ENCODE measurements at regions not wholly inside any gene's neighbourhood (a gene's known extent, or its start where the extent isn't known, plus 50 kb on each side); places are given as distances from the start of the nearest gene placed in this dataset.

DNA sequence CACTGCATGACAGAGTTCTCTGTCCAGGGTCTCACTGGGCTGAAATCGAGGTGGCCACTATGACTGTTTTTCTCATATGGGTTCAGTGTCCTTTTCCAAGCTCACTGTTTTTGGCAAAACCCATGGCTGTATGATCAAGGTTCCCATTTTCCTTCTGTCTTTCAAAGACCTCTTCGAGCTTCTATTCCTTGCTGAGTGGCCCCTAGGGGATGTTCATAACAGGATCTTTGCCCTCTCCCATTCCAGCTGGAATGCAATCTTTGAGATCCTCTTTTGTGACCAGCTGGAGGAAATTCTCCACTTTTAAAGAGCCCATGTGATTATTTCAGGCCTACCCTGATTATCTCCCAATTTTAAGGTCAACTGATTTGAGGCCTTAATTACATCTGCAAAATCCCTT, 572.5 kb upstream of the SLC10A2 start:
- Histone ChIP-seq H3K4me3 (replicated peaks in 1 of 4; ENCODE audit: control extremely low read depth in 1 of 4, insufficient read depth in 1 of 4, low read depth in 3 of 4, low read length in 4 of 4) (no peak overlapping the region), H3K27me3 (ENCODE audit: control insufficient read depth, insufficient read depth, low read length) (no peaks in the 10 kb centered on the region), H3K27ac (ENCODE audit: insufficient read depth, low read length) (no peak overlapping the region), H2AFZ (ENCODE audit: low read length) (no peak overlapping the region), H3K36me3 (ENCODE audit: control insufficient read depth, insufficient read depth, low read length) (no peaks in the 10 kb centered on the region), H3K9ac (ENCODE audit: insufficient read depth, low read length) (no peak overlapping the region), H3K4me1 (ENCODE audit: control insufficient read depth, extremely low read depth, insufficient read depth, low read length) (no peaks in the 10 kb centered on the region), H3K79me2 (ENCODE audit: control insufficient read depth, insufficient read depth, low read length) (no peaks in the 10 kb centered on the region), H4K20me1 (ENCODE audit: control insufficient read depth, extremely low read depth, insufficient read depth, low read length) (no peaks in the 10 kb centered on the region), H3K4me2 (ENCODE audit: extremely low read depth, insufficient read depth, low read length) (no peak overlapping the region), H3K9me3 (ENCODE audit: control insufficient read depth, insufficient read depth, low read depth, low read length) (no peaks in the 10 kb centered on the region)
- TF ChIP-seq, protein P1, sequence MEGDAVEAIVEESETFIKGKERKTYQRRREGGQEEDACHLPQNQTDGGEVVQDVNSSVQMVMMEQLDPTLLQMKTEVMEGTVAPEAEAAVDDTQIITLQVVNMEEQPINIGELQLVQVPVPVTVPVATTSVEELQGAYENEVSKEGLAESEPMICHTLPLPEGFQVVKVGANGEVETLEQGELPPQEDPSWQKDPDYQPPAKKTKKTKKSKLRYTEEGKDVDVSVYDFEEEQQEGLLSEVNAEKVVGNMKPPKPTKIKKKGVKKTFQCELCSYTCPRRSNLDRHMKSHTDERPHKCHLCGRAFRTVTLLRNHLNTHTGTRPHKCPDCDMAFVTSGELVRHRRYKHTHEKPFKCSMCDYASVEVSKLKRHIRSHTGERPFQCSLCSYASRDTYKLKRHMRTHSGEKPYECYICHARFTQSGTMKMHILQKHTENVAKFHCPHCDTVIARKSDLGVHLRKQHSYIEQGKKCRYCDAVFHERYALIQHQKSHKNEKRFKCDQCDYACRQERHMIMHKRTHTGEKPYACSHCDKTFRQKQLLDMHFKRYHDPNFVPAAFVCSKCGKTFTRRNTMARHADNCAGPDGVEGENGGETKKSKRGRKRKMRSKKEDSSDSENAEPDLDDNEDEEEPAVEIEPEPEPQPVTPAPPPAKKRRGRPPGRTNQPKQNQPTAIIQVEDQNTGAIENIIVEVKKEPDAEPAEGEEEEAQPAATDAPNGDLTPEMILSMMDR (conservative IDR thresholded peaks at IDR 0.05 in 1 of 2, IDR thresholded peaks at IDR 0.05 in 1 of 2; ENCODE audit: low read depth in 1 of 2, low read length in 2 of 2) = no peak
- no peak for TF ChIP-seq EZH2 (IDR thresholded peaks at IDR 0.05; ENCODE audit: low read length, missing control alignments)
- no peak for DNase-seq (ENCODE audit: low read depth in 2 of 2)

DNA sequence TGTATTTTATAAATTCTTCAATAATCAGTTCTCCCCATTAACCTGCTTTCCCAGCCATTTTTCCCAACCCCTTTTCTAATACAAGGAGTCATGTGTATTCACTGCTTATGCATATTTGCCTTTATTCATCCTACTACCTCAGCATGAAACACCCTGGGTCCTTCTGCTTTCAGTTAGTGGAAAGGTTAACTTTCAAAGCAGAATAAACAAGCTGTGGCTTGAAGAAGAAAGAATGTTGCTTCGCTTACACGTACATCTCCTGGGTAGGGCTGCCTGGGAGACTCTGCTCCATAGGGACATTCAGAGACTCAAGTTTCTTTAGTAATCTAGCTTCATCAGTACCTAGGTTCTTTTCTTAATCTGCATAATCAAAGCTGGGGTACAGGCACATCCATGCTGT, 567.8 kb upstream of the SLC10A2 start:
- Histone ChIP-seq H3K4me2 (ENCODE audit: extremely low read depth, insufficient read depth, low read length) (no peak overlapping the region), H3K79me2 (ENCODE audit: control insufficient read depth, insufficient read depth, low read length) (no peaks in the 10 kb centered on the region), H3K9me3 (ENCODE audit: control insufficient read depth, insufficient read depth, low read depth, low read length) (no peaks in the 10 kb centered on the region), H3K4me3 (replicated peaks in 1 of 4; ENCODE audit: control extremely low read depth in 1 of 4, insufficient read depth in 1 of 4, low read depth in 3 of 4, low read length in 4 of 4) (no peak overlapping the region), H3K9ac (ENCODE audit: insufficient read depth, low read length) (no peak overlapping the region), H3K27ac (ENCODE audit: insufficient read depth, low read length) (no peak overlapping the region), H4K20me1 (ENCODE audit: control insufficient read depth, extremely low read depth, insufficient read depth, low read length) (no peaks in the 10 kb centered on the region), H3K27me3 (ENCODE audit: control insufficient read depth, insufficient read depth, low read length) (no peaks in the 10 kb centered on the region), H2AFZ (ENCODE audit: low read length) (no peak overlapping the region), H3K4me1 (ENCODE audit: control insufficient read depth, extremely low read depth, insufficient read depth, low read length) (no peaks in the 10 kb centered on the region), H3K36me3 (ENCODE audit: control insufficient read depth, insufficient read depth, low read length) (no peaks in the 10 kb centered on the region)
- no peak for TF ChIP-seq EZH2 (IDR thresholded peaks at IDR 0.05; ENCODE audit: low read length, missing control alignments)
- TF ChIP-seq, protein P1 (conservative IDR thresholded peaks at IDR 0.05 in 1 of 2, IDR thresholded peaks at IDR 0.05 in 1 of 2; ENCODE audit: low read depth in 1 of 2, low read length in 2 of 2) = no peak
- DNase-seq (ENCODE audit: low read depth in 2 of 2) = no peak

DNA sequence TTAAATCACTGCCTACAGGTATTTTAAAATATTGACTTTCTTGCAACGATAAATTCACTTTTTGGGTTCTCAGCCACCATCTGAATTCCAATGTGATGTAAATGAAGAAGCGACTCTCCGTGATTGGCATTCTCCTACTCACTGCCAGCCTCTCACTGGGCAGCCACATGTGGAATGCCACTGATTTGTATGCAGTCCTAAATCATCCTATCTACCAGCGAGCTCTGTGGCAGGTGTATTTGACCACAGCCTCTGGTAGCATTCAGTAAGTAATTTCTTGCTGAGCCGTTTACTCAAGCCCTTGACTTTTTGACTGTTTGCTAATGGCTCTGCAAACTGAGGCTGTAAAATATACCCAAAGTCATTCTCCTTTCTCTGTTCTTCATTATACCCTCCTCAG, 559.0 kb upstream of the SLC10A2 start:
- Histone ChIP-seq H2AFZ (ENCODE audit: low read length) (no peak overlapping the region), H3K9ac (ENCODE audit: insufficient read depth, low read length) (no peak overlapping the region), H3K4me2 (ENCODE audit: extremely low read depth, insufficient read depth, low read length) (no peak overlapping the region), H3K9me3 (ENCODE audit: control insufficient read depth, insufficient read depth, low read depth, low read length) (no peaks in the 10 kb centered on the region), H3K27ac (ENCODE audit: insufficient read depth, low read length) (no peak overlapping the region), H3K27me3 (ENCODE audit: control insufficient read depth, insufficient read depth, low read length) (no peaks in the 10 kb centered on the region), H3K36me3 (ENCODE audit: control insufficient read depth, insufficient read depth, low read length) (no peaks in the 10 kb centered on the region), H3K4me1 (ENCODE audit: control insufficient read depth, extremely low read depth, insufficient read depth, low read length) (no peaks in the 10 kb centered on the region), H3K4me3 (replicated peaks in 1 of 4; ENCODE audit: control extremely low read depth in 1 of 4, insufficient read depth in 1 of 4, low read depth in 3 of 4, low read length in 4 of 4) (no peak overlapping the region), H3K79me2 (ENCODE audit: control insufficient read depth, insufficient read depth, low read length) (no peaks in the 10 kb centered on the region), H4K20me1 (ENCODE audit: control insufficient read depth, extremely low read depth, insufficient read depth, low read length) (no peaks in the 10 kb centered on the region)
- DNase-seq (ENCODE audit: low read depth in 2 of 2) = no peak
- no peak for TF ChIP-seq EZH2 (IDR thresholded peaks at IDR 0.05; ENCODE audit: low read length, missing control alignments)
- TF ChIP-seq, protein P1 (conservative IDR thresholded peaks at IDR 0.05 in 1 of 2, IDR thresholded peaks at IDR 0.05 in 1 of 2; ENCODE audit: low read depth in 1 of 2, low read length in 2 of 2) = no peak
